ENCODE measurements at regions not wholly inside any gene's neighbourhood (a gene's known extent, or its start where the extent isn't known, plus 50 kb on each side); places are given as distances from the start of the nearest gene placed in this dataset.

DNA sequence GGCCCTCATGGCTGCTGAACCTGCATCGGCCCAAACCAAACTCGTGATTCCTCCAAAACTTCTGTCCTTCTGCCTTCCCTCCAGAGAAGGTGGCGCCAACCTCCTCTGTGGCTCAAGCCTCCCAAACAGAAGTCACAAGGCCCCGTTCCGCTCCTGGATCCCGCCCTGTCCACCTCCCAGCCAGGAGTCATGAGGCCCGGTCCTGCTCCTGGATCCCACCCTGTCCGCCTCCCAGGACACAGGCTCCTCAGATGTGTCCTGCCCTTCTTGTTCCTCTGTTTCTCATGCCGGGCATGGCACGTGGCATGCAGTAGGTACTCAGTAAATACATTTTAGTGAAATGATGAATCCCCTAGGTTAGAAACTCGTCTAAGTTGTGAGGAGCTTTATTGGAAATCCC is 94.2 kb upstream of the SFSWAP start:
- TF ChIP-seq, protein P1, sequence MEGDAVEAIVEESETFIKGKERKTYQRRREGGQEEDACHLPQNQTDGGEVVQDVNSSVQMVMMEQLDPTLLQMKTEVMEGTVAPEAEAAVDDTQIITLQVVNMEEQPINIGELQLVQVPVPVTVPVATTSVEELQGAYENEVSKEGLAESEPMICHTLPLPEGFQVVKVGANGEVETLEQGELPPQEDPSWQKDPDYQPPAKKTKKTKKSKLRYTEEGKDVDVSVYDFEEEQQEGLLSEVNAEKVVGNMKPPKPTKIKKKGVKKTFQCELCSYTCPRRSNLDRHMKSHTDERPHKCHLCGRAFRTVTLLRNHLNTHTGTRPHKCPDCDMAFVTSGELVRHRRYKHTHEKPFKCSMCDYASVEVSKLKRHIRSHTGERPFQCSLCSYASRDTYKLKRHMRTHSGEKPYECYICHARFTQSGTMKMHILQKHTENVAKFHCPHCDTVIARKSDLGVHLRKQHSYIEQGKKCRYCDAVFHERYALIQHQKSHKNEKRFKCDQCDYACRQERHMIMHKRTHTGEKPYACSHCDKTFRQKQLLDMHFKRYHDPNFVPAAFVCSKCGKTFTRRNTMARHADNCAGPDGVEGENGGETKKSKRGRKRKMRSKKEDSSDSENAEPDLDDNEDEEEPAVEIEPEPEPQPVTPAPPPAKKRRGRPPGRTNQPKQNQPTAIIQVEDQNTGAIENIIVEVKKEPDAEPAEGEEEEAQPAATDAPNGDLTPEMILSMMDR (IDR thresholded peaks at IDR 0.05) = no peak
- Mint-ChIP-seq H3K4me1 (ENCODE audit: low read depth) (peaks cover 9% of the 10 kb centered on the region), H3K9me3 (no peaks in the 10 kb centered on the region; the same call in 1 of the 2 replicates), H3K36me3 (ENCODE audit: low read depth) (no peaks in the 10 kb centered on the region), H3K4me3 (no peak overlapping the region), H3K27ac (no peak overlapping the region), H3K27me3 (ENCODE audit: insufficient read depth) (peaks cover 20% of the 10 kb centered on the region)
- no peak for DNase-seq

DNA sequence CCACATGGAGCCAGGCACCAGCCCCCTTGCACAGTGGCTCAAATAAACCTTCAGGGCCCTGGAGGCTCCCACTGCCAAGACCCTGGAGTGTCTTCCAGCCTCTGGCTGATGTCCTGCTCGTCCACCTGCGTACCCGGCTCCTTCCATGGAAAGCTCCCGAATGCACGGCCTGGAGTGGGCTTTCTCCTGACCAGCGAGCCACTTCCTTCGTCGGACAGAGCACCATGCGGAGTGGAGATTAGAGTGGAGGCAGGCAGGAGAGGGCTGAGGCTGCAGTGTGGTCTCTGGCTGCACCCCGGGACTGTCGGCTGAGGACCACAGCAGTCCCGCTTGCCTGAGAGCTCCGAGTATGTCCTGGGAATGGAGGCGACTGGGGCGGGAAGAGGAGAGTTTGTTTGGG is 93.7 kb upstream of the SFSWAP start:
- H3K4me1 Mint-ChIP-seq (ENCODE audit: low read depth) = peaks cover 9% of the 10 kb centered on the region

DNA sequence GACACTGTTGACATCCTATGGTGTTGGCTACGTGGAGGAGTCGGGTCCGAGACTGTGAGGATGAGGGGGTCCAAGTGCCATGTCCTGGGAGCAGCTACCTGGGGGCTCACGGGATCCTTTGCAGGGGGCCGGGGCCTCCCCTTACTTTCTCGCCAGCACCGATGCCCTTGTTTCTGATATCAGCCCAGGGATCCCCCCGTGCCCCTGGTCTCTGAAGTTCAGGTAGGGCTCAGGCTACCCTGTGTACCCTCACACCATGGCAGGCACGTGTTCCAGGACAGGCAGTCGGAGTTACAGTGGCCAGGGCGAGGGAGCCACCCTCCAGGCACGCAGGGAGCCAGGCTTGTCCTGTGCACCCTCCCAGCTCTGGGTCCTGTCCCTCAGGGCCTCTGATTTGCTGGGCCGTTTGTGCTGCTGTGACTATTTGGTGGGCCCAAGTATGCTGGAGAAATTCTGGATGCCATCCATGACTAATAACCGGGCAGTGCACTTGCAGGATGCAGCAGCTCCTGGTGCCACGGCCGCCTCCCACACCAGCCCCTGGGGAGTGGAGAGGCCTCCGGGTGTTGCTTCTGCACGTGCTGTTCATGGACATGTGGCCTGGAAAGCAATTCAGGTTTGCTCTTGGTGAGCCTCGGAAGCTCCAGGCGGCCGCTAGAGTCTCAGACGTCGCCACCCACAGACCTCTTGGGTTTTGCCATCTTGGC is 93.1 kb upstream of the SFSWAP start:
- Mint-ChIP-seq H3K4me3 (no peak overlapping the region), H3K27me3 (ENCODE audit: insufficient read depth) (peaks cover 20% of the 10 kb centered on the region), H3K4me1 (ENCODE audit: low read depth) (peaks cover 9% of the 10 kb centered on the region), H3K9me3 (no peaks in the 10 kb centered on the region; the same call in 1 of the 2 replicates), H3K27ac (no peak overlapping the region), H3K36me3 (ENCODE audit: low read depth) (no peaks in the 10 kb centered on the region)
- no peak for DNase-seq
- TF ChIP-seq, protein P1 (IDR thresholded peaks at IDR 0.05) = no peak

More for the DNA sequence above, 93.7 kb upstream of the SFSWAP start:
- no peak for DNase-seq
- Mint-ChIP-seq H3K4me3 (no peak overlapping the region), H3K36me3 (ENCODE audit: low read depth) (no peaks in the 10 kb centered on the region), H3K9me3 (no peaks in the 10 kb centered on the region; the same call in 1 of the 2 replicates), H3K27me3 (ENCODE audit: insufficient read depth) (peaks cover 20% of the 10 kb centered on the region), H3K27ac (no peak overlapping the region)
- TF ChIP-seq, protein P1 (IDR thresholded peaks at IDR 0.05) = no peak

DNA sequence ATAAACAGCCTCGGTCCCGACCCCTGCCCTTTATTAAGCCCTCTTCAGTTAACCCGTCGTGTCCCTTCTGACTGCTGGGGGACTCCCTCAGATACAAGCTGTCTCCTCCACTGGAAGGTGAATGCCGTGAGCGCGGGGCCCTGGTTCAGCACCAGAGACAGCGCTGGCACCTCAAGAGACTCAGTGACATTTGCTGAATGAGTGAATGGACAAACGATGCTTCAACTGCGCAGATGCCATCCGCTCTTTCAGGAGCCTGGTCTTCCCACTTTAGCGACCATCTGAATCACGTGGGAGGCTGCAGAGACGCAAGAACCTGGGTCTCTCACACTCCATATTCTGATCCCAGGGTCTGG is 92.6 kb upstream of the SFSWAP start:
- TF ChIP-seq, protein P1 (IDR thresholded peaks at IDR 0.05) = no peak
- H3K27me3 Mint-ChIP-seq (ENCODE audit: insufficient read depth) = peaks cover 20% of the 10 kb centered on the region
- H3K27ac Mint-ChIP-seq = no peak overlapping the region
- no peaks in the 10 kb centered on the region for H3K36me3 Mint-ChIP-seq (ENCODE audit: low read depth)
- H3K4me1 Mint-ChIP-seq (ENCODE audit: low read depth) = peaks cover 9% of the 10 kb centered on the region
- no peaks in the 10 kb centered on the region; the same call in 1 of the 2 replicates for H3K9me3 Mint-ChIP-seq
- no peak overlapping the region for H3K4me3 Mint-ChIP-seq
- no peak for DNase-seq

DNA sequence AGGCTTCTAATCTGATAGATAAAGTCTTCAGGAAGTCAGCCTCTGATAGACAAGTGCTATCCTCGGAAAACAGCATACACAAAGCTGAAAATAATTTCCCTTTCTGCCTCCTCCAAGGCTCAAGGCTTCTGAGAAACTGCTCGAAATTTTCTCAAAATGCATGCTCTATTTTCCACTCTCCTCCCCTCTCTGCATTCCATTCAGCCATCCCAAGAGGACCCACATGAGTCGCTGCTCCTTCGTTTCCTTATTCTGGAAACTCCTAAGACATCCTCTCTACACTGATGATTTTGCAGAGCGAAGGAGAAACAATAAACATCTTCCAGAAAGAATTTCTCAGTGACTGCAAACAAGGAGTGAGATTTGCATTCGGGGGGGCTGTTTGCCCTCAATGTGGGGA is 92.2 kb upstream of the SFSWAP start:
- TF ChIP-seq, protein P1 (IDR thresholded peaks at IDR 0.05) = no peak
- Mint-ChIP-seq H3K27ac (no peak overlapping the region), H3K9me3 (no peaks in the 10 kb centered on the region; the same call in 1 of the 2 replicates), H3K4me1 (ENCODE audit: low read depth) (peaks cover 9% of the 10 kb centered on the region), H3K36me3 (ENCODE audit: low read depth) (no peaks in the 10 kb centered on the region), H3K4me3 (no peak overlapping the region), H3K27me3 (ENCODE audit: insufficient read depth) (peaks cover 20% of the 10 kb centered on the region)
- DNase-seq = no peak
